ENCODE measurements at regions not wholly inside any gene's neighbourhood (a gene's known extent, or its start where the extent isn't known, plus 50 kb on each side); places are given as distances from the start of the nearest gene placed in this dataset.

GRCh38 chr4:12729384-12729783 is 754.8 kb downstream of the RAB28 start:
- TF ChIP-seq CTCF (conservative IDR thresholded peaks at IDR 0.05; ENCODE audit: low read depth in 2 of 2): peak; percentile 40 to 63; a peak in 3 of 4 replicates
- no peak for TF ChIP-seq REST (IDR thresholded peaks at IDR 0.05; ENCODE audit: unreplicated experiment)
- no peak for TF ChIP-seq ZNF331 (CRISPR knock-in tag; IDR thresholded peaks at IDR 0.05; ENCODE audit: low read depth)
